DND-41 (cell line): ENCODE measurements at regions not wholly inside any gene's neighbourhood (a gene's known extent, or its start where the extent isn't known, plus 50 kb on each side); places are given as distances from the start of the nearest gene placed in this dataset.

Experiments
- EZH2 ChIP-seq: IDR thresholded peaks from 3 replicates; pipeline ENCODE4 v1.6.1; 2012; ENCODE audit warnings: borderline replicate concordance, low read depth, mild to moderate bottlenecking, moderate library complexity, low read length, inconsistent platforms; ENCODE audit not compliant: severe bottlenecking
- TF ChIP-seq, protein P1 (sequence below): IDR thresholded peaks from 2 replicates; pipeline ENCODE4 v1.5.1; 2012; ENCODE audit warnings: borderline replicate concordance, low read length, moderate library complexity, mild to moderate bottlenecking; ENCODE audit not compliant: poor library complexity, severe bottlenecking; ENCODE audit errors: extremely low read depth

DNA sequence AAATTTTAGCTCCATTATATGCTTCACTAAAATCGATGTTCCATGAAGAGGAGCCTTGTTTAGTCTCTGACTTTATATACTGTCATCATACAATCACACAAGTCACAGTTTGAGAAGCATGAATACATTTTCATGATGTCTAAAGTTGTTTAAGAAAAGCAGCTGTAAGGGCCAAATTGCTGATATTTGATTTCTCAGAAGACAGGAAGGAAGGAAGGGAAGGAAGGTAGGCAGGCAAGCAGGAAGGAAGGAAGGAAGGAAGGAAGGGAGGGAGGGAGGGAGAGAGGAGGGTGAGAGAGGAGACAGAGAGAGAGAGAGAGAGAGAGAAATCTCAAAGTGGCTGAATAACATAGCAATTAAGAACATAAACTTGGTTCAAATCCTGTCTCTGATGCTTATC lies 153.7 kb downstream of the RTL9 start:
- TF ChIP-seq, protein P1, sequence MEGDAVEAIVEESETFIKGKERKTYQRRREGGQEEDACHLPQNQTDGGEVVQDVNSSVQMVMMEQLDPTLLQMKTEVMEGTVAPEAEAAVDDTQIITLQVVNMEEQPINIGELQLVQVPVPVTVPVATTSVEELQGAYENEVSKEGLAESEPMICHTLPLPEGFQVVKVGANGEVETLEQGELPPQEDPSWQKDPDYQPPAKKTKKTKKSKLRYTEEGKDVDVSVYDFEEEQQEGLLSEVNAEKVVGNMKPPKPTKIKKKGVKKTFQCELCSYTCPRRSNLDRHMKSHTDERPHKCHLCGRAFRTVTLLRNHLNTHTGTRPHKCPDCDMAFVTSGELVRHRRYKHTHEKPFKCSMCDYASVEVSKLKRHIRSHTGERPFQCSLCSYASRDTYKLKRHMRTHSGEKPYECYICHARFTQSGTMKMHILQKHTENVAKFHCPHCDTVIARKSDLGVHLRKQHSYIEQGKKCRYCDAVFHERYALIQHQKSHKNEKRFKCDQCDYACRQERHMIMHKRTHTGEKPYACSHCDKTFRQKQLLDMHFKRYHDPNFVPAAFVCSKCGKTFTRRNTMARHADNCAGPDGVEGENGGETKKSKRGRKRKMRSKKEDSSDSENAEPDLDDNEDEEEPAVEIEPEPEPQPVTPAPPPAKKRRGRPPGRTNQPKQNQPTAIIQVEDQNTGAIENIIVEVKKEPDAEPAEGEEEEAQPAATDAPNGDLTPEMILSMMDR, result no peak
- no peak for TF ChIP-seq EZH2
